HCT116 (cell line): ENCODE measurements at regions not wholly inside any gene's neighbourhood (a gene's known extent, or its start where the extent isn't known, plus 50 kb on each side); places are given as distances from the start of the nearest gene placed in this dataset.
"Not testable (repeated sequence)": the region's sequence is repeated elsewhere in the genome, so short reads cannot be mapped to it uniquely, and the experiment has no call there.

Source experiments
- ATAC-seq: fragments of 200-7000 bp; cut with Tn5 transposase; 2 replicates; pipeline ENCODE4 v1.9.1; 2020; ENCODE audit warnings: mild to moderate bottlenecking, moderate library complexity
- BruUV-seq: library from RNA; stranded (reverse); fragments of 400-500 nt; replicated peaks from 2 replicates; lab custom pipeline; 2021; lab: Mats Ljungman, UMichigan
- CTCF ChIA-PET: fragments of 300-600 bp; sonication (Branson Sonifier 250); formaldehyde crosslinking; loops from one replicate; lab custom pipeline; 2021; ENCODE audit warnings: antibody characterized with exemption; lab: Charles Lee
- POLR2A ChIA-PET: fragments of 300-600, 350-600 bp; sonication (Branson Sonifier 250); formaldehyde crosslinking; loops from one replicate; lab custom pipeline; 2021; ENCODE audit warnings: antibody characterized with exemption; lab: Charles Lee
- RAD21 ChIA-PET, 2 experiments: fragments of 300-600 bp; sonication (Branson Sonifier 250); formaldehyde crosslinking; loops; one replicate each; lab custom pipeline; 2023; ENCODE audit warnings: low total read pairs in 2 of 2; ENCODE audit not compliant: uncharacterized antibody in 2 of 2, unreplicated experiment in 2 of 2, low non-redundant PET in 1 of 2; lab: Charles Lee
- DNase-seq: peaks from one replicate; pipeline ENCODE4 v3.0.0-alpha.2; 2010; ENCODE audit warnings: low read depth, low spot score
- H2AFZ ChIP-seq: fragments of 200-600 bp; shearing (Covaris generic), sonication (generic); 2 replicates; pipeline ENCODE4 v1.6.1; 2017; ENCODE audit warnings: low read depth, mixed run types, mixed read lengths, antibody characterized with exemption, low read length; ENCODE audit not compliant: poor library complexity, severe bottlenecking
- H3K27ac ChIP-seq: 2 replicates; pipeline ENCODE4 v1.5.1; 2012; ENCODE audit warnings: low read depth, low read length
- H3K27me3 ChIP-seq: fragments of 200-600 bp; sonication (generic); 2 replicates; pipeline ENCODE4 v1.6.1; 2016; ENCODE audit warnings: mixed run types, low read length, mixed read lengths; ENCODE audit not compliant: insufficient read depth
- H3K36me3 ChIP-seq, 2 experiments: fragments of 200-500 bp in 1 of 2; fragments of 200-600 bp in 1 of 2; sonication (Bioruptor generic) in 1 of 2; sonication (generic) in 1 of 2; 2 replicates each; pipeline versions ENCODE4 v1.5.1 to v1.6.1; 2014 to 2016; ENCODE audit warnings: low read length in 2 of 2, inconsistent platforms in 1 of 2, mixed read lengths in 1 of 2, mixed run types in 1 of 2; ENCODE audit not compliant: insufficient read depth in 2 of 2, control insufficient read depth in 1 of 2
- H3K4me1 ChIP-seq, 2 experiments: fragments of 200-600 bp in 1 of 2; sonication (generic) in 1 of 2; 2 replicates each; pipeline versions ENCODE4 v1.5.1 to v1.6.1; 2012 to 2017; ENCODE audit warnings: low read length in 2 of 2, inconsistent platforms in 1 of 2, mild to moderate bottlenecking in 1 of 2, mixed read lengths in 1 of 2, mixed run types in 1 of 2, moderate library complexity in 1 of 2; ENCODE audit not compliant: insufficient read depth in 2 of 2, control insufficient read depth in 1 of 2
- H3K4me2 ChIP-seq: fragments of 200-600 bp; sonication (generic); 2 replicates; pipeline ENCODE4 v1.6.1; 2017; ENCODE audit warnings: mixed run types, low read length, mixed read lengths
- H3K4me3 ChIP-seq, 2 experiments: fragments of 200-600 bp in 1 of 2; sonication (generic) in 1 of 2; replicated peaks in 1 of 2; 2 replicates each; pipeline ENCODE4 v1.5.1; 2011 to 2016; ENCODE audit warnings: low read length in 2 of 2, control low read depth in 1 of 2, low read depth in 1 of 2, mild to moderate bottlenecking in 1 of 2, mixed read lengths in 1 of 2, mixed run types in 1 of 2
- H3K79me2 ChIP-seq: fragments of 200-600 bp; sonication (generic); 2 replicates; pipeline ENCODE4 v1.6.1; 2017; ENCODE audit warnings: mild to moderate bottlenecking, mixed run types, low read length, moderate library complexity, mixed read lengths; ENCODE audit not compliant: insufficient read depth
- H3K9ac ChIP-seq: fragments of 200-600 bp; sonication (generic); 2 replicates; pipeline ENCODE4 v1.6.1; 2016; ENCODE audit warnings: low read length, mixed read lengths
- H3K9me2 ChIP-seq: fragments of 200-600 bp; sonication (generic), shearing (Covaris generic); 2 replicates; pipeline ENCODE4 v1.6.1; 2017; ENCODE audit warnings: mixed run types, mild to moderate bottlenecking, moderate library complexity; ENCODE audit not compliant: insufficient read depth
- H3K9me3 ChIP-seq, 2 experiments: fragments of 200-500 bp in 1 of 2; fragments of 200-600 bp in 1 of 2; sonication (Bioruptor generic) in 1 of 2; sonication (generic) in 1 of 2; 2 replicates each; pipeline ENCODE4 v1.6.1; 2014 to 2017; ENCODE audit warnings: low read length in 2 of 2, mixed read lengths in 2 of 2, inconsistent platforms in 1 of 2, low read depth in 1 of 2, mild to moderate bottlenecking in 1 of 2, mixed run types in 1 of 2, moderate library complexity in 1 of 2; ENCODE audit not compliant: control insufficient read depth in 1 of 2, insufficient read depth in 1 of 2
- H4K20me1 ChIP-seq: fragments of 200-600 bp; sonication (generic), shearing (Covaris generic); 2 replicates; pipeline ENCODE4 v1.6.1; 2017; ENCODE audit warnings: mixed run types, mild to moderate bottlenecking, moderate library complexity; ENCODE audit not compliant: insufficient read depth
- CBX3 ChIP-seq: IDR thresholded peaks from 2 replicates; pipeline ENCODE4 v1.6.1; 2012; ENCODE audit warnings: low read depth
- CEBPB ChIP-seq: IDR thresholded peaks from 2 replicates; pipeline ENCODE4 v1.6.1; 2012; ENCODE audit warnings: low read depth
- CTCF ChIP-seq, 3 experiments: fragments of 200-600 bp in 1 of 3; sonication (generic) in 1 of 3; IDR thresholded peaks in 2 of 3; conservative IDR thresholded peaks in 1 of 3; 2 replicates each; pipeline ENCODE4 v1.5.1; 2012 to 2017; ENCODE audit warnings: low read depth in 2 of 3, low read length in 2 of 3, antibody characterized with exemption in 1 of 3, borderline replicate concordance in 1 of 3, control low read depth in 1 of 3, mild to moderate bottlenecking in 1 of 3, mixed read lengths in 1 of 3, mixed run types in 1 of 3, moderate library complexity in 1 of 3; ENCODE audit not compliant: insufficient read depth in 1 of 3
- EGR1 ChIP-seq: IDR thresholded peaks from 2 replicates; pipeline ENCODE4 v1.6.1; 2012; ENCODE audit warnings: low read depth
- ELF1 ChIP-seq: IDR thresholded peaks from 2 replicates; pipeline ENCODE4 v1.6.1; 2012; ENCODE audit warnings: low read depth, borderline replicate concordance
- EZH2 ChIP-seq: fragments of 200-600 bp; sonication (generic); IDR thresholded peaks from 2 replicates; pipeline ENCODE4 v1.6.1; 2017; ENCODE audit warnings: antibody characterized with exemption, mixed run types
- EZH2phosphoT487 ChIP-seq: fragments of 200-600 bp; IDR thresholded peaks from 2 replicates; pipeline ENCODE4 v1.6.1; 2018; ENCODE audit warnings: antibody characterized with exemption, borderline replicate concordance
- FOSL1 ChIP-seq: IDR thresholded peaks from 2 replicates; pipeline ENCODE4 v1.6.1; 2012; ENCODE audit warnings: low read depth
- JUND ChIP-seq: IDR thresholded peaks from 2 replicates; pipeline ENCODE4 v1.6.1; 2012
- POLR2A ChIP-seq: IDR thresholded peaks from 2 replicates; pipeline ENCODE4 v1.7.0; 2011; ENCODE audit warnings: borderline replicate concordance; ENCODE audit not compliant: insufficient read depth, insufficient read length; ENCODE audit errors: extremely low read depth
- POLR2AphosphoS5 ChIP-seq: IDR thresholded peaks from 2 replicates; pipeline ENCODE4 v1.6.1; 2011; ENCODE audit warnings: mild to moderate bottlenecking, low read depth, low read length, moderate library complexity
- RAD21 ChIP-seq: IDR thresholded peaks from 2 replicates; pipeline ENCODE4 v1.6.1; 2012; ENCODE audit warnings: low read depth, mild to moderate bottlenecking
- SIN3A ChIP-seq: IDR thresholded peaks from 2 replicates; pipeline ENCODE4 v1.6.1; 2012; ENCODE audit warnings: low read depth
- SP1 ChIP-seq: IDR thresholded peaks from 2 replicates; pipeline ENCODE4 v1.6.1; 2012; ENCODE audit warnings: low read depth
- SRF ChIP-seq: IDR thresholded peaks from 2 replicates; pipeline ENCODE4 v1.6.1; 2012; ENCODE audit warnings: low read depth
- YY1 ChIP-seq: IDR thresholded peaks from 2 replicates; pipeline ENCODE4 v1.6.1; 2011; ENCODE audit warnings: low read length, low read depth, moderate library complexity, mild to moderate bottlenecking; ENCODE audit not compliant: insufficient replicate concordance; ENCODE audit errors: extremely low read depth
- ZFX ChIP-seq: fragments of 450-650 bp; IDR thresholded peaks from 2 replicates; pipeline ENCODE4 v1.6.1; 2017
- ZNF274 ChIP-seq: fragments of 200-500 bp; sonication (Bioruptor generic); IDR thresholded peaks from 2 replicates; pipeline ENCODE4 v1.6.1; 2014; ENCODE audit warnings: mild to moderate bottlenecking, low read depth, low read length, inconsistent platforms
- intact Hi-C: fragments of 100-400 bp; cut with micrococcal nuclease; formaldehyde crosslinking; loops from 2 replicates; pipeline ENCODE4 v1.10.0; 2022
- TF ChIP-seq, protein P1 (sequence below): IDR thresholded peaks from 2 replicates; pipeline ENCODE4 v1.6.1; 2012
- TF ChIP-seq, protein P2 (sequence below): IDR thresholded peaks from 2 replicates; pipeline ENCODE4 v1.6.1; 2011; ENCODE audit warnings: mild to moderate bottlenecking, low read length, moderate library complexity; ENCODE audit not compliant: insufficient replicate concordance; ENCODE audit errors: extremely low read depth

- no peaks in the 10 kb centered on the region for H3K9me2 ChIP-seq
- RAD21 ChIA-PET = no interaction called here
- no peak overlapping the region for H2AFZ ChIP-seq
- TF ChIP-seq RAD21 (no peak), POLR2AphosphoS5 (no peak), CTCF (IDR thresholded peaks at IDR 0.05 in 2 of 3, conservative IDR thresholded peaks at IDR 0.05 in 1 of 3; ENCODE audit: borderline replicate concordance in 1 of 3, insufficient read depth in 1 of 3, low read depth in 2 of 3, low read length in 2 of 3) (no peak), JUND (no peak), YY1 (no peak), EZH2phosphoT487 (no peak), EGR1 (no peak), FOSL1 (no peak), EZH2 (no peak), ZFX (no peak), POLR2A (no peak), CEBPB (no peak), SIN3A (no peak), CBX3 (no peak), ELF1 (no peak), SRF (no peak), SP1 (no peak), ZNF274 (no peak)
- TF ChIP-seq, protein P1, sequence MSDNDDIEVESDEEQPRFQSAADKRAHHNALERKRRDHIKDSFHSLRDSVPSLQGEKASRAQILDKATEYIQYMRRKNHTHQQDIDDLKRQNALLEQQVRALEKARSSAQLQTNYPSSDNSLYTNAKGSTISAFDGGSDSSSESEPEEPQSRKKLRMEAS = no peak
- TF ChIP-seq, protein P2, sequence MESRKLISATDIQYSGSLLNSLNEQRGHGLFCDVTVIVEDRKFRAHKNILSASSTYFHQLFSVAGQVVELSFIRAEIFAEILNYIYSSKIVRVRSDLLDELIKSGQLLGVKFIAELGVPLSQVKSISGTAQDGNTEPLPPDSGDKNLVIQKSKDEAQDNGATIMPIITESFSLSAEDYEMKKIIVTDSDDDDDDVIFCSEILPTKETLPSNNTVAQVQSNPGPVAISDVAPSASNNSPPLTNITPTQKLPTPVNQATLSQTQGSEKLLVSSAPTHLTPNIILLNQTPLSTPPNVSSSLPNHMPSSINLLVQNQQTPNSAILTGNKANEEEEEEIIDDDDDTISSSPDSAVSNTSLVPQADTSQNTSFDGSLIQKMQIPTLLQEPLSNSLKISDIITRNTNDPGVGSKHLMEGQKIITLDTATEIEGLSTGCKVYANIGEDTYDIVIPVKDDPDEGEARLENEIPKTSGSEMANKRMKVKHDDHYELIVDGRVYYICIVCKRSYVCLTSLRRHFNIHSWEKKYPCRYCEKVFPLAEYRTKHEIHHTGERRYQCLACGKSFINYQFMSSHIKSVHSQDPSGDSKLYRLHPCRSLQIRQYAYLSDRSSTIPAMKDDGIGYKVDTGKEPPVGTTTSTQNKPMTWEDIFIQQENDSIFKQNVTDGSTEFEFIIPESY = no peak
- TF ChIP-seq, all 23 proteins: peak for 0
- CTCF ChIA-PET = no interaction called here
- H3K4me1 ChIP-seq = peaks cover 9 to 21% of the 10 kb centered on the region in 2 experiments
- no peaks in the 10 kb centered on the region for H3K36me3 ChIP-seq
- no peaks in the 10 kb centered on the region for H4K20me1 ChIP-seq
- DNase-seq (no peak), ATAC-seq (no peak)
- H3K27ac ChIP-seq = no peak overlapping the region
- H3K79me2 ChIP-seq = no peaks in the 10 kb centered on the region
- BruUV-seq = no TSS peak
- no peak overlapping the region for H3K4me2 ChIP-seq
- POLR2A ChIA-PET = no interaction called here
- no peak overlapping the region for H3K4me3 ChIP-seq
- H3K9me3 ChIP-seq = no peaks in the 10 kb centered on the region
- no peak overlapping the region for H3K9ac ChIP-seq
- intact Hi-C loops = no loop called here
- H3K27me3 ChIP-seq = no peaks in the 10 kb centered on the region
These were observed 453.9 kb upstream of the MGAT4C start for GRCh38 chr12:86710109-86710508.

DNA sequence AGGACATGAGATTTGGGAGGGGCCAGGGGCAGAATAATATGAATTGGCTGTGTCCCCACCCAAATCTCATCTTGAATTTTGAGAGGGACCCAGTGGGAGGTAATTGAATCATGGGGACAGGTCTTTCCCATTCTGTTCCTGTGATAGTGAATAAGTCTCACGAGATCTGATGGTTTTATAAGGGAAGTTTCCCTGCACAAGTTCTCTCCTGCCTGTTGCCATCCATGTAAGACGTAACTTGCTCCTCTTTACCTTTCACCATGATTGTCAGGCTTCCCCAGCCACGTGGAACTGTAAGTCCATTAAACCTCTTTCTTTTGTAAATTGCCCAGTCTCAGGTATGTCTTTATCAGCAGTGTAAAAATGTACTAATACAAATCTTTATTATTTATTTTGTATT, 452.8 kb upstream of the MGAT4C start:
- ATAC-seq, BruUV-seq, H3K4me3 ChIP-seq, H3K36me3 ChIP-seq, H3K27ac ChIP-seq, H3K4me2 ChIP-seq, H3K9ac ChIP-seq, RAD21 ChIA-PET, DNase-seq, CTCF ChIA-PET, H2AFZ ChIP-seq, H3K79me2 ChIP-seq, H3K27me3 ChIP-seq, H3K9me2 ChIP-seq, H3K9me3 ChIP-seq, H4K20me1 ChIP-seq, POLR2A ChIA-PET, intact Hi-C loops: not testable (repeated sequence)
- H3K4me1 ChIP-seq = peaks cover 9 to 21% of the 10 kb centered on the region in 2 experiments
